HEK293 (cell line): ENCODE measurements at regions not wholly inside any gene's neighbourhood (a gene's known extent, or its start where the extent isn't known, plus 50 kb on each side); places are given as distances from the start of the nearest gene placed in this dataset.

Experiments
- CTCF ChIA-PET: fragments of 350-600 bp; formaldehyde crosslinking; extraction: SDS; loops from one replicate; lab custom pipeline; 2021; ENCODE audit warnings: antibody characterized with exemption; lab: Yijun Ruan, JAX
- POLR2A ChIA-PET: fragments of 300-600 bp; formaldehyde crosslinking; extraction: SDS; loops from one replicate; lab custom pipeline; 2020; ENCODE audit warnings: antibody characterized with exemption, inconsistent platforms; lab: Yijun Ruan, JAX
- H3K27ac ChIP-seq: fragments of 200-500 bp; sonication (Bioruptor generic); 2 replicates; pipeline ENCODE4 v1.5.1; 2014; ENCODE audit warnings: low read depth, low read length, control low read depth, inconsistent platforms; ENCODE audit errors: extremely low read depth
- H3K36me3 ChIP-seq, 2 experiments: fragments of 200-500 bp in 1 of 2; sonication (Bioruptor generic) in 1 of 2; 1 replicate in 1 of 2; 2 replicates in 1 of 2; pipeline ENCODE4 v1.5.1; 2014 to 2017; ENCODE audit warnings: inconsistent platforms in 2 of 2, low read length in 2 of 2; ENCODE audit not compliant: control insufficient read depth in 2 of 2, insufficient read depth in 1 of 2
- H3K4me1 ChIP-seq: fragments of 200-500 bp; sonication (Bioruptor generic); 2 replicates; pipeline ENCODE4 v1.5.1; 2014; ENCODE audit warnings: mild to moderate bottlenecking, low read length, inconsistent platforms; ENCODE audit not compliant: control insufficient read depth, insufficient read depth
- H3K4me3 ChIP-seq: 2 replicates; pipeline ENCODE4 v1.5.1; 2011; ENCODE audit warnings: low read depth, mild to moderate bottlenecking, control low read depth, low read length, moderate library complexity
- H3K9me3 ChIP-seq: fragments of 200-500 bp; sonication (Bioruptor generic); 2 replicates; pipeline ENCODE4 v1.5.1; 2014; ENCODE audit warnings: low read depth, low read length, inconsistent platforms; ENCODE audit not compliant: control insufficient read depth, insufficient read depth
- GLIS1 ChIP-seq: fragments of 450-650 bp; formaldehyde crosslinking; IDR thresholded peaks from 2 replicates; pipeline ENCODE4 v1.5.1; 2016; ENCODE audit warnings: missing biosample characterization, missing genetic modification characterization
- HOXC10 ChIP-seq: sonication (generic); formaldehyde crosslinking; IDR thresholded peaks from 2 replicates; pipeline ENCODE4 v1.8.1; 2023; ENCODE audit warnings: mild to moderate bottlenecking, missing genetic modification reagents
- MEIS1 ChIP-seq: sonication (generic); formaldehyde crosslinking; IDR thresholded peaks from 2 replicates; pipeline ENCODE4 v1.8.1; 2022; ENCODE audit warnings: missing genetic modification reagents, mild to moderate bottlenecking, borderline replicate concordance
- ZFP3 ChIP-seq: fragments of 450-650 bp; formaldehyde crosslinking; IDR thresholded peaks from 2 replicates; pipeline ENCODE4 v1.5.1; 2016; ENCODE audit warnings: low read depth, missing biosample characterization, missing genetic modification characterization
- ZFP41 ChIP-seq: fragments of 450-650 bp; formaldehyde crosslinking; IDR thresholded peaks from 2 replicates; pipeline ENCODE4 v1.5.1; 2016; ENCODE audit warnings: missing biosample characterization, missing genetic modification characterization, borderline replicate concordance
- ZNF202 ChIP-seq: fragments of 450-650 bp; formaldehyde crosslinking; IDR thresholded peaks from 2 replicates; pipeline ENCODE4 v1.5.1; 2016; ENCODE audit warnings: missing biosample characterization, missing genetic modification characterization, borderline replicate concordance
- ZNF214 ChIP-seq: fragments of 450-650 bp; formaldehyde crosslinking; IDR thresholded peaks from 2 replicates; pipeline ENCODE4 v1.5.1; 2017; ENCODE audit warnings: missing biosample characterization, mild to moderate bottlenecking, missing genetic modification characterization, borderline replicate concordance
- ZNF544 ChIP-seq: fragments of 450-650 bp; formaldehyde crosslinking; IDR thresholded peaks from 2 replicates; pipeline ENCODE4 v1.5.0; 2017; ENCODE audit warnings: missing biosample characterization, missing genetic modification characterization
- ZNF548 ChIP-seq: fragments of 450-650 bp; formaldehyde crosslinking; IDR thresholded peaks from 2 replicates; pipeline ENCODE4 v1.5.1; 2016; ENCODE audit warnings: missing biosample characterization, missing genetic modification characterization
- ZNF555 ChIP-seq: fragments of 450-650 bp; formaldehyde crosslinking; conservative IDR thresholded peaks from 2 replicates; pipeline ENCODE4 v1.5.1; 2017; ENCODE audit warnings: missing biosample characterization, mild to moderate bottlenecking, missing genetic modification characterization, inconsistent platforms
- ZNF621 ChIP-seq: fragments of 450-650 bp; formaldehyde crosslinking; IDR thresholded peaks from 2 replicates; pipeline ENCODE4 v1.5.1; 2017; ENCODE audit warnings: missing biosample characterization, missing genetic modification characterization
- ZNF654 ChIP-seq: fragments of 450-650 bp; formaldehyde crosslinking; IDR thresholded peaks from 2 replicates; pipeline ENCODE4 v1.5.1; 2016; ENCODE audit warnings: low read depth, missing biosample characterization, missing genetic modification characterization
- ZNF777 ChIP-seq: fragments of 450-650 bp; formaldehyde crosslinking; IDR thresholded peaks from 2 replicates; pipeline ENCODE4 v1.5.1; 2017; ENCODE audit warnings: missing biosample characterization, missing genetic modification characterization, borderline replicate concordance
- ZSCAN16 ChIP-seq: fragments of 450-650 bp; formaldehyde crosslinking; IDR thresholded peaks from 2 replicates; pipeline ENCODE4 v1.5.1; 2016; ENCODE audit warnings: missing biosample characterization, missing genetic modification characterization
- ZSCAN23 ChIP-seq: fragments of 450-650 bp; formaldehyde crosslinking; IDR thresholded peaks from 2 replicates; pipeline ENCODE4 v1.5.1; 2016; ENCODE audit warnings: missing biosample characterization, missing genetic modification characterization
- ZSCAN30 ChIP-seq: fragments of 450-650 bp; IDR thresholded peaks from 2 replicates; pipeline ENCODE4 v1.5.1; 2018; ENCODE audit warnings: missing biosample characterization, mild to moderate bottlenecking, missing genetic modification characterization, moderate library complexity
- TF ChIP-seq, protein P1 (sequence below): fragments of 450-650 bp; formaldehyde crosslinking; IDR thresholded peaks from 2 replicates; pipeline ENCODE4 v1.5.1; 2016; ENCODE audit warnings: missing biosample characterization, missing genetic modification characterization
- TF ChIP-seq, protein P2 (sequence below): fragments of 450-650 bp; formaldehyde crosslinking; IDR thresholded peaks from 2 replicates; pipeline ENCODE4 v1.5.1; 2016; ENCODE audit warnings: missing biosample characterization, missing genetic modification characterization
- TF ChIP-seq, protein P3 (sequence below): fragments of 450-650 bp; formaldehyde crosslinking; IDR thresholded peaks from 2 replicates; pipeline ENCODE4 v1.5.1; 2016; ENCODE audit warnings: missing biosample characterization, missing genetic modification characterization
- TF ChIP-seq, protein P4 (sequence below): fragments of 450-650 bp; formaldehyde crosslinking; IDR thresholded peaks from 2 replicates; pipeline ENCODE4 v1.5.1; 2017; ENCODE audit warnings: missing biosample characterization, missing genetic modification characterization

- TF ChIP-seq, protein P1, sequence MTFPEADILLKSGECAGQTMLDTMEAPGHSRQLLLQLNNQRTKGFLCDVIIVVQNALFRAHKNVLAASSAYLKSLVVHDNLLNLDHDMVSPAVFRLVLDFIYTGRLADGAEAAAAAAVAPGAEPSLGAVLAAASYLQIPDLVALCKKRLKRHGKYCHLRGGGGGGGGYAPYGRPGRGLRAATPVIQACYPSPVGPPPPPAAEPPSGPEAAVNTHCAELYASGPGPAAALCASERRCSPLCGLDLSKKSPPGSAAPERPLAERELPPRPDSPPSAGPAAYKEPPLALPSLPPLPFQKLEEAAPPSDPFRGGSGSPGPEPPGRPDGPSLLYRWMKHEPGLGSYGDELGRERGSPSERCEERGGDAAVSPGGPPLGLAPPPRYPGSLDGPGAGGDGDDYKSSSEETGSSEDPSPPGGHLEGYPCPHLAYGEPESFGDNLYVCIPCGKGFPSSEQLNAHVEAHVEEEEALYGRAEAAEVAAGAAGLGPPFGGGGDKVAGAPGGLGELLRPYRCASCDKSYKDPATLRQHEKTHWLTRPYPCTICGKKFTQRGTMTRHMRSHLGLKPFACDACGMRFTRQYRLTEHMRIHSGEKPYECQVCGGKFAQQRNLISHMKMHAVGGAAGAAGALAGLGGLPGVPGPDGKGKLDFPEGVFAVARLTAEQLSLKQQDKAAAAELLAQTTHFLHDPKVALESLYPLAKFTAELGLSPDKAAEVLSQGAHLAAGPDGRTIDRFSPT = no peak
- TF ChIP-seq MEIS1 (CRISPR knock-in tag) (no peak), HOXC10 (CRISPR knock-in tag) (no peak), ZSCAN30 (no peak), ZNF214 (tag by site-specific recombination) (no peak), ZFP3 (no peak), ZNF777 (no peak), ZSCAN16 (tag by site-specific recombination) (no peak), ZFP41 (tag by site-specific recombination) (no peak), ZNF202 (no peak), ZSCAN23 (tag by site-specific recombination) (no peak), ZNF654 (no peak), ZNF548 (no peak)
- TF ChIP-seq, protein P2, sequence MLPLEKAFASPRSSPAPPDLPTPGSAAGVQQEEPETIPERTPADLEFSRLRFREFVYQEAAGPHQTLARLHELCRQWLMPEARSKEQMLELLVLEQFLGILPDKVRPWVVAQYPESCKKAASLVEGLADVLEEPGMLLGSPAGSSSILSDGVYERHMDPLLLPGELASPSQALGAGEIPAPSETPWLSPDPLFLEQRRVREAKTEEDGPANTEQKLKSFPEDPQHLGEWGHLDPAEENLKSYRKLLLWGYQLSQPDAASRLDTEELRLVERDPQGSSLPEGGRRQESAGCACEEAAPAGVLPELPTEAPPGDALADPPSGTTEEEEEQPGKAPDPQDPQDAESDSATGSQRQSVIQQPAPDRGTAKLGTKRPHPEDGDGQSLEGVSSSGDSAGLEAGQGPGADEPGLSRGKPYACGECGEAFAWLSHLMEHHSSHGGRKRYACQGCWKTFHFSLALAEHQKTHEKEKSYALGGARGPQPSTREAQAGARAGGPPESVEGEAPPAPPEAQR (tag by site-specific recombination) = no peak
- TF ChIP-seq, protein P3, sequence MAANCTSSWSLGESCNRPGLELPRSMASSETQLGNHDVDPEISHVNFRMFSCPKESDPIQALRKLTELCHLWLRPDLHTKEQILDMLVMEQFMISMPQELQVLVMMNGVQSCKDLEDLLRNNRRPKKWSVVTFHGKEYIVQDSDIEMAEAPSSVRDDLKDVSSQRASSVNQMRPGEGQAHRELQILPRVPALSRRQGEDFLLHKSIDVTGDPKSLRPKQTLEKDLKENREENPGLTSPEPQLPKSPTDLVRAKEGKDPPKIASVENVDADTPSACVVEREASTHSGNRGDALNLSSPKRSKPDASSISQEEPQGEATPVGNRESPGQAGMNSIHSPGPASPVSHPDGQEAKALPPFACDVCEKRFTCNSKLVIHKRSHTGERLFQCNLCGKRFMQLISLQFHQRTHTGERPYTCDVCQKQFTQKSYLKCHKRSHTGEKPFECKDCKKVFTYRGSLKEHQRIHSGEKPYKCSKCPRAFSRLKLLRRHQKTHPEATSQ (tag by site-specific recombination) = no peak
Observed at GRCh38 chr10:3566627-3567026, 218.4 kb downstream of the KLF6 start (continued).

DNA sequence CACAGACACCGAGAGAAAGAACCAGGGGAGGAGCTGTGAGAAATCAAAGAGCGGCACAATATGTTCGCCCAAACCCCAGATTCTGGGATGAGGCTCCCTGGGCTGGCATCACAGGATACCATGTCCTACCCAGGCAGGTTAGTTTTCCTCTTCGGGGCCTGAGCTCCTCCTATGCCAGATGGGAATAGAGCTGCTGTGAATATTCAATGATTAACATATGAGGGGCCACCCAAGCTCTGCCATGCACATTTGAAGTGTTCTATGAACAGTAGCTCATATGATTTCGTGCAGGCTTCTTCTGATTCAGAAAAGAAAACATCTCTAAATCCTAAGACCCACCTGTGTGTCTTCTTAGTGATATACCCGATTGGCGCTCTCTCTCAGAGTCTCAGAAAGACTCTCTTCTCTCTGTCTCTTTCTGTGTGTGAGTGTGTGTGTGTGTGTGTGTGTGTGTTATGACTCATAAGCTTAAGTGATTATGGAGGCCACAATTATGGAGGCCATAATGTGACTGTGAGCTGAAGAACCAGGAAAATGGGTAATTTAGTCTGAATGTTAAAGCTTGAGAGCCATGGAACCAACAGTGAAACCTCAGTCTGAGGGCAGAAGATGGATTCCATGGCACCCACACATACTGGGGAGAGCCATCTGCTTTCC is 220.5 kb downstream of the KLF6 start:
- TF ChIP-seq ZNF621 (tag by site-specific recombination) (no peak), GLIS1 (tag by site-specific recombination) (no peak), ZNF544 (tag by site-specific recombination) (no peak), ZNF555 (tag by site-specific recombination) (no peak)
- TF ChIP-seq, protein P4, sequence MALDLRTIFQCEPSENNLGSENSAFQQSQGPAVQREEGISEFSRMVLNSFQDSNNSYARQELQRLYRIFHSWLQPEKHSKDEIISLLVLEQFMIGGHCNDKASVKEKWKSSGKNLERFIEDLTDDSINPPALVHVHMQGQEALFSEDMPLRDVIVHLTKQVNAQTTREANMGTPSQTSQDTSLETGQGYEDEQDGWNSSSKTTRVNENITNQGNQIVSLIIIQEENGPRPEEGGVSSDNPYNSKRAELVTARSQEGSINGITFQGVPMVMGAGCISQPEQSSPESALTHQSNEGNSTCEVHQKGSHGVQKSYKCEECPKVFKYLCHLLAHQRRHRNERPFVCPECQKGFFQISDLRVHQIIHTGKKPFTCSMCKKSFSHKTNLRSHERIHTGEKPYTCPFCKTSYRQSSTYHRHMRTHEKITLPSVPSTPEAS (tag by site-specific recombination) = peak; percentile 59
- TF ChIP-seq, all 188 proteins: peak for 1
- H3K4me1 ChIP-seq = no peaks in the 10 kb centered on the region
- CTCF ChIA-PET = no interaction called here
- H3K9me3 ChIP-seq = no peaks in the 10 kb centered on the region
- no peak overlapping the region for H3K4me3 ChIP-seq
- no peaks in the 10 kb centered on the region for H3K36me3 ChIP-seq
- POLR2A ChIA-PET = interaction anchor here (0.5 kb wide), 1 partner anchor 381 kb away, joined by 3 read pairs; no protein-coding TSS in a partner anchor
- no peak overlapping the region for H3K27ac ChIP-seq
